Lower leg skin (tissue), 3 donors: ENCODE measurements at regions not wholly inside any gene's neighbourhood (a gene's known extent, or its start where the extent isn't known, plus 50 kb on each side); places are given as distances from the start of the nearest gene placed in this dataset.

Source experiments
- CTCF ChIP-seq, 3 donors: fragments of 450-650 bp; IDR thresholded peaks; one replicate each; pipeline ENCODE4 v1.5.1; 2016; ENCODE audit warnings: antibody characterized with exemption in 3 of 3, mild to moderate bottlenecking in 3 of 3, moderate library complexity in 2 of 3
- POLR2A ChIP-seq, 2 donors: fragments of 450-650 bp; IDR thresholded peaks; one replicate each; pipeline ENCODE4 v1.6.1; 2016 to 2017; ENCODE audit warnings: antibody characterized with exemption in 2 of 2, mild to moderate bottlenecking in 1 of 2, moderate library complexity in 1 of 2

DNA sequence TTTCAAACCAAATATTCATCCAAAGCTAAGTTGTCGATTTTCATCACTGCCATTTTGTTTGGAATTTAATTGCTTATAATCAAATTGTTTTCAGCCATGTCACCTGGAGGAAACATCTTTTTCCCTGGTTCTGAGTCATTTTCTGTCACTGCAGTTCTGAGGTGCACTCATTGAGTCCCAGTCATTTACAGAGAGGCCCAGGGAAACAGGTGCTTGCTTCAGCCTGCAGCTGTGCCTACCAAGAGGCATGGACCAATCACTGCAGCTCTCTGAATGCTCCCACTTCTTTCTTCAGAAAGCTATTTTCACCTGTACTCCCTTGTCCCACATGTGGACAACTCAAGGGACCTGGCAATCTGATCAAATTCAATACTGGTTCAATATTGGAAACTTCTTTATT, 308.1 kb downstream of the COG6 start:
- TF ChIP-seq CTCF (IDR thresholded peaks at IDR 0.05) (no peak), POLR2A (IDR thresholded peaks at IDR 0.05) (no peak)
